ENCODE measurements at regions not wholly inside any gene's neighbourhood (a gene's known extent, or its start where the extent isn't known, plus 50 kb on each side); places are given as distances from the start of the nearest gene placed in this dataset.

DNA sequence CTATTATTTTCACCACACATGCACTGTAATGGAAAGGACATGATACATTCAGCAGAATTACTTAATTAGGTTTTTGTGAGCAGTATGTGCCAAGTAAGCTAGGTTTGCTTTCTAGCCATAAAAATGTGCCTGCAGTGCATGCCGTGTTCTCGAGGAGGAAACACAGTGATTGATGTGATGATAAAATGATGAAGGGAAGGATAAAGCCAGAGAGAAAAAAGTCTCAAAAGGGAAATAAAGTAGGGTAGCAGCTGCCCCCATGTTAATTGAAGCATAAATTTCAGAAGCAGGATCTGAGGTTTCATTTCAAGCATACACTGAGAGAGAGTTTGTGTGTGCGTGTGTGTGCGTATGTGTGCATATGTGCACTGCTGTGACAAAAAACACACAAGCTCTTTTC, 714.2 kb upstream of the C9orf72 start:
- H3K18ac ChIP-seq (ENCODE audit: low read depth, low read length) = no peak overlapping the region
- no peak overlapping the region for H2BK20ac ChIP-seq (ENCODE audit: low read depth, low read length)
- no peak overlapping the region for H2AK9ac ChIP-seq (replicated peaks; ENCODE audit: low read depth, low read length, poor library complexity)
- peaks cover 3% of the 10 kb centered on the region; the same call in 1 of the 2 replicates for H3K9me3 ChIP-seq (ENCODE audit: control insufficient read depth, insufficient read depth, low read length)
- H3K79me1 ChIP-seq (ENCODE audit: low read depth in 1 of 2, low read length in 2 of 2) = no peaks in the 10 kb centered on the region
- H4K8ac ChIP-seq (ENCODE audit: low read depth in 2 of 2, low read length in 2 of 2) = no peak overlapping the region
- intact Hi-C loops (cut with micrococcal nuclease) (no loop called here), in situ Hi-C loops (cut with MboI; ENCODE audit: low sequenced_read_pairs) (no loop called here), dilution Hi-C loops (cut with HindIII; ENCODE audit: low sequenced_read_pairs, unreplicated experiment) (no loop called here)
- H4K20me1 ChIP-seq (ENCODE audit: insufficient read depth, low read length) = no peaks in the 10 kb centered on the region
- H2BK5ac ChIP-seq (ENCODE audit: low read depth, low read length, poor library complexity, severe bottlenecking) = no peak overlapping the region
- no peak overlapping the region for H3K27ac ChIP-seq (ENCODE audit: insufficient read depth, low read length)
- no peak overlapping the region for H4K5ac ChIP-seq (ENCODE audit: low read depth, low read length)
- H2AFZ ChIP-seq (replicated peaks; ENCODE audit: low read length, poor library complexity) = no peak overlapping the region
- no peak overlapping the region for H3K4me3 ChIP-seq (ENCODE audit: insufficient read depth, low read depth, low read length)
- no peak overlapping the region for H3K4ac ChIP-seq (ENCODE audit: low read depth, low read length)
- no peak overlapping the region for H3K4me2 ChIP-seq (ENCODE audit: low read depth, low read length)
- H3K4me1 ChIP-seq (ENCODE audit: control insufficient read depth, insufficient read depth, low read length) = no peaks in the 10 kb centered on the region
- no peak overlapping the region for H3K23ac ChIP-seq (ENCODE audit: low read depth, low read length)
- BruUV-seq (replicated peaks) = no TSS peak
- 0% methylated on average over 1 of the region's 4 CpGs; no CpG with 5 or more reads in 1 of the 2 experiments for WGBS, 2 experiments (ENCODE audit: extremely low coverage in 2 of 2, insufficient read length in 1 of 2)
- no peak for TF ChIP-seq RCOR1 (IDR thresholded peaks at IDR 0.05; ENCODE audit: insufficient replicate concordance, low read length)
- TF ChIP-seq NFE2L2 (IDR thresholded peaks at IDR 0.05; ENCODE audit: low read depth, low read length) = no peak
- no peak for TF ChIP-seq CEBPB (IDR thresholded peaks at IDR 0.05; ENCODE audit: low read depth, low read length)
- no peak for TF ChIP-seq BHLHE40 (IDR thresholded peaks at IDR 0.05; ENCODE audit: low read depth, low read length)
- TF ChIP-seq POLR2A (IDR thresholded peaks at IDR 0.05; ENCODE audit: low read depth, low read length) = no peak
- TF ChIP-seq FOS (IDR thresholded peaks at IDR 0.05; ENCODE audit: low read depth, low read length) = no peak
- no peak for TF ChIP-seq SMC3 (IDR thresholded peaks at IDR 0.05; ENCODE audit: low read depth, low read length)
- no peak for TF ChIP-seq ELK1 (IDR thresholded peaks at IDR 0.05; ENCODE audit: borderline replicate concordance, low read depth, low read length)
- TF ChIP-seq, protein P1, sequence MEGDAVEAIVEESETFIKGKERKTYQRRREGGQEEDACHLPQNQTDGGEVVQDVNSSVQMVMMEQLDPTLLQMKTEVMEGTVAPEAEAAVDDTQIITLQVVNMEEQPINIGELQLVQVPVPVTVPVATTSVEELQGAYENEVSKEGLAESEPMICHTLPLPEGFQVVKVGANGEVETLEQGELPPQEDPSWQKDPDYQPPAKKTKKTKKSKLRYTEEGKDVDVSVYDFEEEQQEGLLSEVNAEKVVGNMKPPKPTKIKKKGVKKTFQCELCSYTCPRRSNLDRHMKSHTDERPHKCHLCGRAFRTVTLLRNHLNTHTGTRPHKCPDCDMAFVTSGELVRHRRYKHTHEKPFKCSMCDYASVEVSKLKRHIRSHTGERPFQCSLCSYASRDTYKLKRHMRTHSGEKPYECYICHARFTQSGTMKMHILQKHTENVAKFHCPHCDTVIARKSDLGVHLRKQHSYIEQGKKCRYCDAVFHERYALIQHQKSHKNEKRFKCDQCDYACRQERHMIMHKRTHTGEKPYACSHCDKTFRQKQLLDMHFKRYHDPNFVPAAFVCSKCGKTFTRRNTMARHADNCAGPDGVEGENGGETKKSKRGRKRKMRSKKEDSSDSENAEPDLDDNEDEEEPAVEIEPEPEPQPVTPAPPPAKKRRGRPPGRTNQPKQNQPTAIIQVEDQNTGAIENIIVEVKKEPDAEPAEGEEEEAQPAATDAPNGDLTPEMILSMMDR (conservative IDR thresholded peaks at IDR 0.05; ENCODE audit: low read depth, low read length) = no peak
- TF ChIP-seq RFX5 (IDR thresholded peaks at IDR 0.05; ENCODE audit: low read depth, low read length) = no peak
- no peak for TF ChIP-seq MAFK (IDR thresholded peaks at IDR 0.05; ENCODE audit: low read depth, low read length)
- TF ChIP-seq RAD21 (IDR thresholded peaks at IDR 0.05; ENCODE audit: low read length) = no peak
- TF ChIP-seq CHD1 (IDR thresholded peaks at IDR 0.05; ENCODE audit: low read depth, low read length) = no peak
- TF ChIP-seq MXI1 (IDR thresholded peaks at IDR 0.05; ENCODE audit: borderline replicate concordance, low read depth, low read length) = no peak
- TF ChIP-seq, protein P2, sequence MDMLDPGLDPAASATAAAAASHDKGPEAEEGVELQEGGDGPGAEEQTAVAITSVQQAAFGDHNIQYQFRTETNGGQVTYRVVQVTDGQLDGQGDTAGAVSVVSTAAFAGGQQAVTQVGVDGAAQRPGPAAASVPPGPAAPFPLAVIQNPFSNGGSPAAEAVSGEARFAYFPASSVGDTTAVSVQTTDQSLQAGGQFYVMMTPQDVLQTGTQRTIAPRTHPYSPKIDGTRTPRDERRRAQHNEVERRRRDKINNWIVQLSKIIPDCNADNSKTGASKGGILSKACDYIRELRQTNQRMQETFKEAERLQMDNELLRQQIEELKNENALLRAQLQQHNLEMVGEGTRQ (IDR thresholded peaks at IDR 0.05; ENCODE audit: low read depth, low read length) = no peak
- no peak for TF ChIP-seq MAZ (IDR thresholded peaks at IDR 0.05; ENCODE audit: borderline replicate concordance, low read depth, low read length)
- ATAC-seq (ENCODE audit: low read depth) = no peak
- H2AK5ac ChIP-seq (ENCODE audit: low read depth, low read length) = no peak overlapping the region
- no peak overlapping the region for H3K9ac ChIP-seq (ENCODE audit: low read depth, low read length)
- no peak overlapping the region for H4K91ac ChIP-seq (ENCODE audit: insufficient read depth, low read depth, low read length)
- no peak for DNase-seq
- no peaks in the 10 kb centered on the region for H3K9me1 ChIP-seq (ENCODE audit: insufficient read depth, low read length)
- H2BK120ac ChIP-seq (ENCODE audit: low read depth, low read length) = no peak overlapping the region
- POLR2A ChIA-PET (ENCODE audit: unreplicated experiment) = no interaction called here
- no peaks in the 10 kb centered on the region for H3K36me3 ChIP-seq (ENCODE audit: control insufficient read depth, insufficient read depth, low read length)
- CTCF ChIA-PET = no interaction called here
- H2BK15ac ChIP-seq (ENCODE audit: low read depth, low read length) = no peak overlapping the region
- no peak overlapping the region for H3K14ac ChIP-seq (replicated peaks; ENCODE audit: low read depth, low read length)
- H3K27me3 ChIP-seq (ENCODE audit: control insufficient read depth, insufficient read depth, low read length) = no peaks in the 10 kb centered on the region
- no peak overlapping the region for H3K56ac ChIP-seq (ENCODE audit: extremely low read depth, insufficient read depth, low read length)
